ENCODE measurements at regions not wholly inside any gene's neighbourhood (a gene's known extent, or its start where the extent isn't known, plus 50 kb on each side); places are given as distances from the start of the nearest gene placed in this dataset.

DNA sequence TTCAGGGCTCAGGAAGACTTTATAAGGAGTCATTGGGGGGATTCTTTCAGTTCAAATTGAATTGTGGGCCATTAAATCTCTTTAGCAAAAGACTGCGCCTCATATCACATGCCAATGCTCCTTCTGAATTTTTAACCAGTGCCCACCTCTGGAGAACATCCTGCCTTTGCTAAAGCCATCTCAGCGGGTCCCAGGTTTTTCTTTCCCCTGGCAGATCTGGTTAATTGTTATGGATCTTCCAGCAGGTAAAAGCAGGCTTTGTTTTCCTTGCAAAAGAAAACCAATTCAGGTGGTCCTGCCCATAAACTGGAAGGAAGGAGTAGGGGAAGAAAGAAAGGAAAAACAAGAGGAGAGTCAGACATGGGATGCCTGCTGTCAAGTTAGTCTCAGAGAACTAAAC lies 298.2 kb downstream of the LRFN2 start:
- TF ChIP-seq EP300 (IDR thresholded peaks at IDR 0.05; ENCODE audit: low read depth in 2 of 2, low read length in 2 of 2) (no peak), EP300 (CRISPR knock-in tag; IDR thresholded peaks at IDR 0.05; ENCODE audit: borderline replicate concordance) (no peak), ZFX (CRISPR knock-in tag; IDR thresholded peaks at IDR 0.05; ENCODE audit: low read depth) (no peak), ZNF3 (CRISPR knock-in tag; IDR thresholded peaks at IDR 0.05) (no peak), POLR2A (IDR thresholded peaks at IDR 0.05; ENCODE audit: insufficient read depth in 1 of 2, low read depth in 2 of 2, low read length in 2 of 2) (no peak), HOXA3 (CRISPR knock-in tag; IDR thresholded peaks at IDR 0.05) (no peak)
- TF ChIP-seq, protein P1, sequence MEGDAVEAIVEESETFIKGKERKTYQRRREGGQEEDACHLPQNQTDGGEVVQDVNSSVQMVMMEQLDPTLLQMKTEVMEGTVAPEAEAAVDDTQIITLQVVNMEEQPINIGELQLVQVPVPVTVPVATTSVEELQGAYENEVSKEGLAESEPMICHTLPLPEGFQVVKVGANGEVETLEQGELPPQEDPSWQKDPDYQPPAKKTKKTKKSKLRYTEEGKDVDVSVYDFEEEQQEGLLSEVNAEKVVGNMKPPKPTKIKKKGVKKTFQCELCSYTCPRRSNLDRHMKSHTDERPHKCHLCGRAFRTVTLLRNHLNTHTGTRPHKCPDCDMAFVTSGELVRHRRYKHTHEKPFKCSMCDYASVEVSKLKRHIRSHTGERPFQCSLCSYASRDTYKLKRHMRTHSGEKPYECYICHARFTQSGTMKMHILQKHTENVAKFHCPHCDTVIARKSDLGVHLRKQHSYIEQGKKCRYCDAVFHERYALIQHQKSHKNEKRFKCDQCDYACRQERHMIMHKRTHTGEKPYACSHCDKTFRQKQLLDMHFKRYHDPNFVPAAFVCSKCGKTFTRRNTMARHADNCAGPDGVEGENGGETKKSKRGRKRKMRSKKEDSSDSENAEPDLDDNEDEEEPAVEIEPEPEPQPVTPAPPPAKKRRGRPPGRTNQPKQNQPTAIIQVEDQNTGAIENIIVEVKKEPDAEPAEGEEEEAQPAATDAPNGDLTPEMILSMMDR (CRISPR knock-in tag; IDR thresholded peaks at IDR 0.05), result no peak
- TF ChIP-seq, protein P2, sequence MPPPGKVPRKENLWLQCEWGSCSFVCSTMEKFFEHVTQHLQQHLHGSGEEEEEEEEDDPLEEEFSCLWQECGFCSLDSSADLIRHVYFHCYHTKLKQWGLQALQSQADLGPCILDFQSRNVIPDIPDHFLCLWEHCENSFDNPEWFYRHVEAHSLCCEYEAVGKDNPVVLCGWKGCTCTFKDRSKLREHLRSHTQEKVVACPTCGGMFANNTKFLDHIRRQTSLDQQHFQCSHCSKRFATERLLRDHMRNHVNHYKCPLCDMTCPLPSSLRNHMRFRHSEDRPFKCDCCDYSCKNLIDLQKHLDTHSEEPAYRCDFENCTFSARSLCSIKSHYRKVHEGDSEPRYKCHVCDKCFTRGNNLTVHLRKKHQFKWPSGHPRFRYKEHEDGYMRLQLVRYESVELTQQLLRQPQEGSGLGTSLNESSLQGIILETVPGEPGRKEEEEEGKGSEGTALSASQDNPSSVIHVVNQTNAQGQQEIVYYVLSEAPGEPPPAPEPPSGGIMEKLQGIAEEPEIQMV (CRISPR knock-in tag; IDR thresholded peaks at IDR 0.05; ENCODE audit: low read depth), result no peak
- TF ChIP-seq, protein P3, sequence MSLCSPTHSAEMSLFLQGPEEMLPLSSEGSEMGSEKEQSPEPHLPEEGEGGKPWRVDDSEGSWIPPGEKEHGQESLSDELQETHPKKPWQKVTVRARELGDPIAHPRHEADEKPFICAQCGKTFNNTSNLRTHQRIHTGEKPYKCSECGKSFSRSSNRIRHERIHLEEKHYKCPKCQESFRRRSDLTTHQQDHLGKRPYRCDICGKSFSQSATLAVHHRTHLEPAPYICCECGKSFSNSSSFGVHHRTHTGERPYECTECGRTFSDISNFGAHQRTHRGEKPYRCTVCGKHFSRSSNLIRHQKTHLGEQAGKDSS (CRISPR knock-in tag; IDR thresholded peaks at IDR 0.05; ENCODE audit: borderline replicate concordance, low read depth), result no peak
